GM12878 (cell line): ENCODE measurements at regions not wholly inside any gene's neighbourhood (a gene's known extent, or its start where the extent isn't known, plus 50 kb on each side); places are given as distances from the start of the nearest gene placed in this dataset.

ENCODE experiments used
- CREB1 ChIP-seq: IDR thresholded peaks from 2 replicates; pipeline ENCODE4 v1.6.1; 2012; ENCODE audit warnings: low read depth, mild to moderate bottlenecking, inconsistent platforms
- EED ChIP-seq: sonication (generic); IDR thresholded peaks from 2 replicates; pipeline ENCODE4 v1.6.1; 2016; ENCODE audit warnings: antibody characterized with exemption, low read depth
- EZH2 ChIP-seq: IDR thresholded peaks from 2 replicates; pipeline ENCODE4 v1.6.1; 2012; ENCODE audit warnings: low read depth, mild to moderate bottlenecking, control low read depth, inconsistent platforms, low read length, borderline replicate concordance; ENCODE audit not compliant: control insufficient read depth
- HDAC2 ChIP-seq: fragments of 200-600 bp; sonication (generic); IDR thresholded peaks from 2 replicates; pipeline ENCODE4 v1.6.1; 2017
- JUNB ChIP-seq: IDR thresholded peaks from 2 replicates; pipeline ENCODE4 v1.6.1; 2016; ENCODE audit warnings: antibody characterized with exemption, mild to moderate bottlenecking
- MXI1 ChIP-seq: fragments of 150-350 bp; IDR thresholded peaks from 2 replicates; pipeline ENCODE4 v1.6.1; 2011; ENCODE audit warnings: low read depth, mild to moderate bottlenecking, inconsistent platforms, low read length, improper control_type of control experiment
- SP1 ChIP-seq: IDR thresholded peaks from one replicate; pipeline ENCODE4 v1.6.1; 2011; ENCODE audit warnings: low read depth, low read length
- SUZ12 ChIP-seq: fragments of 200-600 bp; sonication (generic); IDR thresholded peaks from one replicate; pipeline ENCODE4 v1.6.1; 2018; ENCODE audit warnings: antibody characterized with exemption, mild to moderate bottlenecking; ENCODE audit not compliant: unreplicated experiment
- TF ChIP-seq, protein P1 (sequence below), 3 experiments: IDR thresholded peaks in 2 of 3; conservative IDR thresholded peaks in 1 of 3; 2 replicates each; pipeline ENCODE4 v1.5.1; 2011; ENCODE audit warnings: low read depth in 3 of 3, low read length in 3 of 3, mild to moderate bottlenecking in 3 of 3, control low read depth in 2 of 3, moderate library complexity in 2 of 3, inconsistent platforms in 1 of 3, mixed read lengths in 1 of 3; ENCODE audit not compliant: control insufficient read depth in 2 of 3, insufficient read depth in 1 of 3; ENCODE audit errors: extremely low read depth in 1 of 3
- TF ChIP-seq, protein P2 (sequence below): fragments of 450-650 bp; formaldehyde crosslinking; IDR thresholded peaks from 2 replicates; pipeline ENCODE4 v1.5.0; 2022; ENCODE audit warnings: mild to moderate bottlenecking, missing genetic modification characterization

DNA sequence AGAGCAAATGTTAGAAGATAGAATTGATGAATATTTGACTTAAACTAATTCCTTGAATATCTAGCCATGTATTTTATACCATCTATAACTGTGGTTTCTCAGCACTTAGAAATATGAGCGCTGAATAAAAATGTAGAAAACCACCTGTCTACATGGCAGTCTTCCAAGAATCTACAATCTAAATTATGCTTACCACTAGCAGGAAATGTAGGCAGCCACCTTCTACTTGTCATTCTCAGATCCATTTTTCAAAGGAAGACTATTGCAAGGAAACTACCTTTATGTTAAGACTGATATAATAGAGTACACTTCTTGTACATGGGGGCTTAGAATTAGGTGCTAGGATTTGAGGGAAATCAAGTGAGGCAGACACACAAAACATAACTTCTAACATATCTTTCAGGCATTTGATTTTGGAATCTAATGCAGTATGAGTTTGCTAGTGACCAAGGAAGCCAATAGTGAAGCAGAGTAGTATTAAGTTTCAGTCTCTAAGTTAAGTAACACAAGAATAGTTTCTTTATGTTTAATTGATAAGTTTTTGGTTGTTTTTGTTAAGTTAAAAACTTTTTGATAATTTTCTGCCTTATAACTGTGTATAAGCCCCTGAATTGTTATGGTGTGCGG, 175.9 kb upstream of the ITGA4 start:
- no peak for TF ChIP-seq EZH2
- no peak for TF ChIP-seq MXI1
- TF ChIP-seq HDAC2, result no peak
- TF ChIP-seq EED, result no peak
- TF ChIP-seq, protein P1, sequence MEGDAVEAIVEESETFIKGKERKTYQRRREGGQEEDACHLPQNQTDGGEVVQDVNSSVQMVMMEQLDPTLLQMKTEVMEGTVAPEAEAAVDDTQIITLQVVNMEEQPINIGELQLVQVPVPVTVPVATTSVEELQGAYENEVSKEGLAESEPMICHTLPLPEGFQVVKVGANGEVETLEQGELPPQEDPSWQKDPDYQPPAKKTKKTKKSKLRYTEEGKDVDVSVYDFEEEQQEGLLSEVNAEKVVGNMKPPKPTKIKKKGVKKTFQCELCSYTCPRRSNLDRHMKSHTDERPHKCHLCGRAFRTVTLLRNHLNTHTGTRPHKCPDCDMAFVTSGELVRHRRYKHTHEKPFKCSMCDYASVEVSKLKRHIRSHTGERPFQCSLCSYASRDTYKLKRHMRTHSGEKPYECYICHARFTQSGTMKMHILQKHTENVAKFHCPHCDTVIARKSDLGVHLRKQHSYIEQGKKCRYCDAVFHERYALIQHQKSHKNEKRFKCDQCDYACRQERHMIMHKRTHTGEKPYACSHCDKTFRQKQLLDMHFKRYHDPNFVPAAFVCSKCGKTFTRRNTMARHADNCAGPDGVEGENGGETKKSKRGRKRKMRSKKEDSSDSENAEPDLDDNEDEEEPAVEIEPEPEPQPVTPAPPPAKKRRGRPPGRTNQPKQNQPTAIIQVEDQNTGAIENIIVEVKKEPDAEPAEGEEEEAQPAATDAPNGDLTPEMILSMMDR (IDR thresholded peaks at IDR 0.05 in 2 of 3, conservative IDR thresholded peaks at IDR 0.05 in 1 of 3; ENCODE audit: control insufficient read depth in 2 of 3, extremely low read depth in 1 of 3, insufficient read depth in 1 of 3, low read depth in 3 of 3, low read length in 3 of 3), result no peak
- TF ChIP-seq, protein P2, sequence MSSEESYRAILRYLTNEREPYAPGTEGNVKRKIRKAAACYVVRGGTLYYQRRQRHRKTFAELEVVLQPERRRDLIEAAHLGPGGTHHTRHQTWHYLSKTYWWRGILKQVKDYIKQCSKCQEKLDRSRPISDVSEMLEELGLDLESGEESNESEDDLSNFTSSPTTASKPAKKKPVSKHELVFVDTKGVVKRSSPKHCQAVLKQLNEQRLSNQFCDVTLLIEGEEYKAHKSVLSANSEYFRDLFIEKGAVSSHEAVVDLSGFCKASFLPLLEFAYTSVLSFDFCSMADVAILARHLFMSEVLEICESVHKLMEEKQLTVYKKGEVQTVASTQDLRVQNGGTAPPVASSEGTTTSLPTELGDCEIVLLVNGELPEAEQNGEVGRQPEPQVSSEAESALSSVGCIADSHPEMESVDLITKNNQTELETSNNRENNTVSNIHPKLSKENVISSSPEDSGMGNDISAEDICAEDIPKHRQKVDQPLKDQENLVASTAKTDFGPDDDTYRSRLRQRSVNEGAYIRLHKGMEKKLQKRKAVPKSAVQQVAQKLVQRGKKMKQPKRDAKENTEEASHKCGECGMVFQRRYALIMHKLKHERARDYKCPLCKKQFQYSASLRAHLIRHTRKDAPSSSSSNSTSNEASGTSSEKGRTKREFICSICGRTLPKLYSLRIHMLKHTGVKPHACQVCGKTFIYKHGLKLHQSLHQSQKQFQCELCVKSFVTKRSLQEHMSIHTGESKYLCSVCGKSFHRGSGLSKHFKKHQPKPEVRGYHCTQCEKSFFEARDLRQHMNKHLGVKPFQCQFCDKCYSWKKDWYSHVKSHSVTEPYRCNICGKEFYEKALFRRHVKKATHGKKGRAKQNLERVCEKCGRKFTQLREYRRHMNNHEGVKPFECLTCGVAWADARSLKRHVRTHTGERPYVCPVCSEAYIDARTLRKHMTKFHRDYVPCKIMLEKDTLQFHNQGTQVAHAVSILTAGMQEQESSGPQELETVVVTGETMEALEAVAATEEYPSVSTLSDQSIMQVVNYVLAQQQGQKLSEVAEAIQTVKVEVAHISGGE (CRISPR knock-in tag), result no peak
- TF ChIP-seq CREB1, result no peak
- no peak for TF ChIP-seq JUNB
- TF ChIP-seq SUZ12, result no peak
- no peak for TF ChIP-seq SP1
